Mucosa of descending colon (tissue), 3 donors: ENCODE measurements at regions not wholly inside any gene's neighbourhood (a gene's known extent, or its start where the extent isn't known, plus 50 kb on each side); places are given as distances from the start of the nearest gene placed in this dataset.

ENCODE experiments used
- ATAC-seq: fragments of 200-7000 bp; cut with Tn5 transposase; one replicate; pipeline ENCODE4 v1.9.1; 2020; ENCODE audit warnings: mild to moderate bottlenecking, moderate library complexity
- DNase-seq, 3 donors: peaks; one replicate each; pipeline ENCODE4 v3.0.0-alpha.2; 2020
- H3K36me3 ChIP-seq: fragments of 200-600 bp; one replicate; pipeline ENCODE4 v1.8.0; 2021; ENCODE audit warnings: low read depth, mild to moderate bottlenecking
- H3K4me1 ChIP-seq: fragments of 200-600 bp; one replicate; pipeline ENCODE4 v1.8.0; 2021; ENCODE audit warnings: low read depth, mild to moderate bottlenecking
- H3K4me3 ChIP-seq: fragments of 200-600 bp; one replicate; pipeline ENCODE4 v1.8.0; 2021; ENCODE audit warnings: mild to moderate bottlenecking
- H3K9me3 ChIP-seq: fragments of 200-600 bp; one replicate; pipeline ENCODE4 v1.8.0; 2021; ENCODE audit warnings: mild to moderate bottlenecking
- CTCF ChIP-seq: fragments of 200-600 bp; IDR thresholded peaks from one replicate; pipeline ENCODE4 v1.8.0; 2022; ENCODE audit warnings: antibody characterized with exemption, mild to moderate bottlenecking
- intact Hi-C, 2 donors: fragments of 100-400 bp; cut with DNase I in 1 of 2; cut with micrococcal nuclease in 1 of 2; formaldehyde crosslinking; loops; one replicate each; pipeline versions ENCODE4 v1.11.0 to v1.11.1; 2022; cut with DNase I, micrococcal nuclease
- donor health status: DM: no; HTN: no; CAD: no; lungs with moderate emphysema.
- donor health status: DM: no; HTN: no; CAD: no.
- donor health status: DM: no; HTN: yes; CAD: no.

- Histone ChIP-seq H3K36me3 (no peaks in the 10 kb centered on the region), H3K4me3 (no peak overlapping the region), H3K9me3 (no peaks in the 10 kb centered on the region), H3K4me1 (no peaks in the 10 kb centered on the region)
- intact Hi-C loops: no loop called here
- DNase-seq: no peak
- ATAC-seq: no peak
- no peak for TF ChIP-seq CTCF
Measured at GRCh38 chr18:60200558-60200957, 172.0 kb downstream of the MC4R start.

GRCh38 chr18:60199505-60199904 lies 173.1 kb downstream of the MC4R start:
- intact Hi-C loops: no loop called here
- H3K4me1 ChIP-seq: no peaks in the 10 kb centered on the region
- ATAC-seq: no peak

GRCh38 chr18:60197671-60198462 lies 174.7 kb downstream of the MC4R start:
- Histone ChIP-seq H3K36me3 (no peaks in the 10 kb centered on the region), H3K4me3 (no peak overlapping the region), H3K4me1 (no peaks in the 10 kb centered on the region), H3K9me3 (no peaks in the 10 kb centered on the region)
- no peak for TF ChIP-seq CTCF
- intact Hi-C loops: no loop called here
- DNase-seq (peak in 1 of 3 donors; percentile 2), ATAC-seq (no peak)

More at GRCh38 chr18:60199505-60199904, 173.1 kb downstream of the MC4R start:
- Histone ChIP-seq H3K4me3 (no peak overlapping the region), H3K36me3 (no peaks in the 10 kb centered on the region), H3K9me3 (no peaks in the 10 kb centered on the region)
- DNase-seq: no peak
- TF ChIP-seq CTCF: no peak

GRCh38 chr18:60196836-60197606 lies 175.6 kb downstream of the MC4R start:
- TF ChIP-seq CTCF: no peak
- intact Hi-C loops: no loop called here
- ATAC-seq: no peak
- no peak for DNase-seq
- Histone ChIP-seq H3K9me3 (no peaks in the 10 kb centered on the region), H3K4me1 (no peaks in the 10 kb centered on the region), H3K36me3 (no peaks in the 10 kb centered on the region), H3K4me3 (no peak overlapping the region)

- intact Hi-C loops: no loop called here
- no peak overlapping the region for H3K4me3 ChIP-seq
- H3K9me3 ChIP-seq: no peaks in the 10 kb centered on the region
- no peaks in the 10 kb centered on the region for H3K36me3 ChIP-seq
- TF ChIP-seq CTCF: no peak
- no peaks in the 10 kb centered on the region for H3K4me1 ChIP-seq
- no peak for DNase-seq
- ATAC-seq: no peak
Measured at GRCh38 chr18:60193780-60194179, 178.8 kb downstream of the MC4R start.
